Progenitor cell of endocrine pancreas (in vitro differentiated cells): ENCODE measurements at regions not wholly inside any gene's neighbourhood (a gene's known extent, or its start where the extent isn't known, plus 50 kb on each side); places are given as distances from the start of the nearest gene placed in this dataset.
"Not testable (repeated sequence)": the region's sequence is repeated elsewhere in the genome, so short reads cannot be mapped to it uniquely, and the experiment has no call there.

Experiments used
- DNase-seq: peaks from one replicate; pipeline ENCODE4 v3.0.0; 2021; ENCODE audit warnings: low spot score; ENCODE audit not compliant: unreplicated experiment
- H3K27ac Mint-ChIP-seq: 2 replicates; pipeline ENCODE4 v1.8.0; 2021; ENCODE audit warnings: mild to moderate bottlenecking, moderate library complexity, mixed read lengths
- H3K27me3 Mint-ChIP-seq: 2 replicates; pipeline ENCODE4 v1.8.0; 2021; ENCODE audit warnings: mixed read lengths
- H3K36me3 Mint-ChIP-seq: 2 replicates; pipeline ENCODE4 v1.8.0; 2022; ENCODE audit warnings: mixed read lengths; ENCODE audit not compliant: insufficient read depth
- H3K4me1 Mint-ChIP-seq: 2 replicates; pipeline ENCODE4 v1.8.0; 2021; ENCODE audit warnings: low read depth, mixed read lengths
- H3K4me3 Mint-ChIP-seq: 2 replicates; pipeline ENCODE4 v1.8.0; 2021; ENCODE audit warnings: low read depth, mild to moderate bottlenecking, moderate library complexity, mixed read lengths
- H3K9me3 Mint-ChIP-seq: 2 replicates; pipeline ENCODE4 v1.8.0; 2021; ENCODE audit warnings: low read depth, mixed read lengths
- TF ChIP-seq, protein P1 (sequence below): fragments of 200-600 bp; sonication (generic); IDR thresholded peaks from one replicate; pipeline ENCODE4 v1.5.0; 2021; ENCODE audit warnings: antibody characterized with exemption, mild to moderate bottlenecking; ENCODE audit not compliant: unreplicated experiment

DNA sequence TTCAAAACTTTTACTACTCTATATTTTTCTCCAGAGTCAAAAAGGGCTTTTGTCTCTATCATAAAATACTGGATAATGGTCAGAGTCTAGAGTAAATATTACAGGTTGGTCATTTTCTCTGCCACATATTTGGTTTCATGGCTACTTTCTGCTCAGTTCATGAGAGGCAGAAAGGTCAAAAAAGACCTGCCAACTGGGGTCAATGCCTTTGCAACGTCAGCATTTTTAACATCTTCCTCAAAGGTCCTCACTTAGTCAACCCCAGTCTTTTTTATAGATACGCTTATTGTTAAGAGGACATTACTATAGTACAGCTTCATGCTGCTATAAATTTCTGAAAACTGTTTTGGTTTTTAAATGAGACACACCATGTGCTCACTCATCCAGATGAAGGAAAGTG lies 312.1 kb upstream of the ARHGEF26 start:
- Mint-ChIP-seq H3K27ac (no peak overlapping the region), H3K4me3 (no peak overlapping the region), H3K4me1 (no peaks in the 10 kb centered on the region), H3K36me3 (no peaks in the 10 kb centered on the region), H3K9me3 (no peaks in the 10 kb centered on the region), H3K27me3 (no peaks in the 10 kb centered on the region)
- TF ChIP-seq, protein P1, sequence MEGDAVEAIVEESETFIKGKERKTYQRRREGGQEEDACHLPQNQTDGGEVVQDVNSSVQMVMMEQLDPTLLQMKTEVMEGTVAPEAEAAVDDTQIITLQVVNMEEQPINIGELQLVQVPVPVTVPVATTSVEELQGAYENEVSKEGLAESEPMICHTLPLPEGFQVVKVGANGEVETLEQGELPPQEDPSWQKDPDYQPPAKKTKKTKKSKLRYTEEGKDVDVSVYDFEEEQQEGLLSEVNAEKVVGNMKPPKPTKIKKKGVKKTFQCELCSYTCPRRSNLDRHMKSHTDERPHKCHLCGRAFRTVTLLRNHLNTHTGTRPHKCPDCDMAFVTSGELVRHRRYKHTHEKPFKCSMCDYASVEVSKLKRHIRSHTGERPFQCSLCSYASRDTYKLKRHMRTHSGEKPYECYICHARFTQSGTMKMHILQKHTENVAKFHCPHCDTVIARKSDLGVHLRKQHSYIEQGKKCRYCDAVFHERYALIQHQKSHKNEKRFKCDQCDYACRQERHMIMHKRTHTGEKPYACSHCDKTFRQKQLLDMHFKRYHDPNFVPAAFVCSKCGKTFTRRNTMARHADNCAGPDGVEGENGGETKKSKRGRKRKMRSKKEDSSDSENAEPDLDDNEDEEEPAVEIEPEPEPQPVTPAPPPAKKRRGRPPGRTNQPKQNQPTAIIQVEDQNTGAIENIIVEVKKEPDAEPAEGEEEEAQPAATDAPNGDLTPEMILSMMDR = no peak
- no peak for DNase-seq

DNA sequence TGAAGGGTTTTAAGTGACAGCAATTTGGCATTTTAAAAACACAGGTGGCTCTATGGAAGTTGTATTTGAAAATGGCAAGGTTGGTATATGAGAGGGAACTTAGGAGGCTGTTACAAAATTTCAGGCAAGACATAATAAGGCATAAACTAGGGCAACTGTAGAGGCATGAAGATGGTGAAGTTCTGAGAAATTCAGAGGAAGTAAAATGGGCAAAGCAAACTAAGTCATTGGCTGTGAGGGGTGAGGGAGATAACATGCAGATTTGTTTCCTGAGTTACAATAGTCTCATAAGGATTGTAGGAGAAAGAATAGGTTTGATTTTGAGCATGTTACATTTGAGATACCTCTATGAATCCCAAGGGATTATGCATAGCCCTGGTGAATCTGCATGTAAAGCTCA lies 302.9 kb upstream of the ARHGEF26 start:
- no peaks in the 10 kb centered on the region for H3K27me3 Mint-ChIP-seq
- H3K4me1 Mint-ChIP-seq = no peaks in the 10 kb centered on the region
- TF ChIP-seq, protein P1 = no peak
- H3K27ac Mint-ChIP-seq = no peak overlapping the region
- H3K9me3 Mint-ChIP-seq = no peaks in the 10 kb centered on the region
- no peak for DNase-seq
- no peak overlapping the region for H3K4me3 Mint-ChIP-seq
- H3K36me3 Mint-ChIP-seq = no peaks in the 10 kb centered on the region

DNA sequence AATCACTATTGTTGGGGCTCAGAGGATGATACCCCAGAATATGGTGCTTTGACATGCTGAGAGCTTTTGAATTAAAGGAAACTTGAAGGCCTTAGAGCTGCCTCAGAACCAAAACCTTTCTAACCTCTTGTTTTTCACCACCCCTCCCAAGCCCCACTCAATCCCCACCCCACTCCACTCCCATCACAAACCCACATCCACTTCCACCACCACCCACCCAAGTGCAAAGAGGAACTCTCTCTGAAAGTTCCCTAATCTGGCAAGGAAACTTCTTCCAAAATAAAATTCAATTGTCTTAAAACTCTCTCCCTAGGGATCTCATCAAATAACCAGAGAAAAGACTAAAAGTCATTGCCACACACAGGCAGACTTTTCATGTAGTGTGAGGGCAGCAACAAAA lies 301.2 kb upstream of the ARHGEF26 start:
- no peaks in the 10 kb centered on the region for H3K4me1 Mint-ChIP-seq
- no peaks in the 10 kb centered on the region for H3K36me3 Mint-ChIP-seq
- no peaks in the 10 kb centered on the region for H3K27me3 Mint-ChIP-seq
- peaks cover 8% of the 10 kb centered on the region for H3K9me3 Mint-ChIP-seq
- H3K27ac Mint-ChIP-seq = no peak overlapping the region
- H3K4me3 Mint-ChIP-seq = no peak overlapping the region
- DNase-seq = no peak
- TF ChIP-seq, protein P1 = no peak

DNA sequence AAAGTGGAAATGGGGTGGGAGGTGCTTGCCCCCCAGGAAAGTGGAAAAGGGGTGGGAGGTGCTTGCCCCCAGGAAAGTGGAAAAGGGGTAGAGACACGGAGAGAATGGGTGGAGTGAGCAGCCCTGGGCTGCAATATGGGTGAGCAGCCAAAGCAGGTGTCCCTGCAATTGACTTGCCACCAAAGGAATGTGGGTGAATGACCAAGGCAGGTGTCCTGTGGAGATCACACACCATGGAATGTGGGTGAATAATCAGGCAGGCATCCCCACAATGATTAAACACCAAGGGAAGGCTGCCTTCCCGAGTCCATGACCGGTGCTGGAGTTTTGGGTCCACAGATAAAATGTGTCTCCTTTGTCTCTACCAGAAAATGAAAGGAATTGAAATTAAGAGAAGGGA lies 292.8 kb upstream of the ARHGEF26 start:
- Mint-ChIP-seq H3K4me1 (peaks cover 12% of the 10 kb centered on the region), H3K27me3 (peaks cover 10% of the 10 kb centered on the region), H3K9me3 (peaks cover 24% of the 10 kb centered on the region)
- not testable (repeated sequence) for DNase-seq, H3K36me3 Mint-ChIP-seq, H3K4me3 Mint-ChIP-seq, H3K27ac Mint-ChIP-seq

DNA sequence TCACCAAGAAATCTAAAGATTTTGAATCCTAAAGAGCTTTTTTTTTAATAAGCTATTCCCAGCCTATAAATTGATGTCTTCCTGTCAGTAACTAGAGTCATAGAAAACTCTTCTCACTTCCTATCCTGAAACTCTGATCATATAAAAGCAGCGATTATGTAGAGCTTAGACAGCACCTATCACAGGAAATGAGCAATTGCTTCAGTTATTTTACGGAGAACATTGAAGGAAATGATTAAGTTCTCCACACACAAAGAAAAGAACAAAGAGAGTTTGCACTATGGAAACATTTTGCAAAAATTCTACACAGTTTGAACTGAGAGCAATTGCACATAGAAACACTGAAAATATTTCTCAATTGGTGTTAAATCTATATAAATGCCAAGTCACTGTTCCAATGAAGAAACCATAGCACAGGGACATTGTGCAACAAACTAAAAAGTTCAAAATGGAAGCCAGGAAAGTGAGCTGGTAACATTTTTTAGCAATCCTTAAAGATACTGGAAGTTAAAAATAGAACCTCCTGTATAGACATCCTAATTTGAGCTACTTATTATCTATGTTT lies 291.5 kb upstream of the ARHGEF26 start:
- Mint-ChIP-seq H3K4me1 (peaks cover 12% of the 10 kb centered on the region), H3K36me3 (no peaks in the 10 kb centered on the region), H3K4me3 (no peak overlapping the region), H3K27me3 (peaks cover 10% of the 10 kb centered on the region), H3K9me3 (peaks cover 22% of the 10 kb centered on the region), H3K27ac (no peak overlapping the region)
- DNase-seq = no peak
- TF ChIP-seq, protein P1 = no peak

DNA sequence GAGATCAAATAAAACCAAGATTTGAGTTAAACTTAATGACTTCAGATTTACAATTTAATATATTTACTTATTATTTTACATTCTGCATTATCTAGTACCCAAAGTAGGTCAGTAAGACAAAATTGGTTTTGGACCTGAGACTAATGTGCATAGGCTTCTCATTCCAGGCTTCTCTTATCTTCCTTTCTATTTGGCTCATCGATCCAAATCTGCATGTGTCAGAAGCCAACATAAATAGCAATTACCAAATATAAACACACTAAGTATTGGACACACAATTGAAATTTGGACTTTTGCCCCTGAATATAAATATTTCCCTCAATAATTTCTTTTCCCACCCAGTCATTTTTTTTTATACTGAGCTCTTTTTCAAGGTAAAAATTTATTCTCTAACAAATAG lies 290.6 kb upstream of the ARHGEF26 start:
- Mint-ChIP-seq H3K27ac (no peak overlapping the region), H3K36me3 (no peaks in the 10 kb centered on the region), H3K4me1 (peaks cover 12% of the 10 kb centered on the region), H3K9me3 (peaks cover 20% of the 10 kb centered on the region), H3K4me3 (no peak overlapping the region), H3K27me3 (peaks cover 10% of the 10 kb centered on the region)
- TF ChIP-seq, protein P1 = no peak
- DNase-seq = no peak
